Erythroblast (primary cell): ENCODE measurements at regions not wholly inside any gene's neighbourhood (a gene's known extent, or its start where the extent isn't known, plus 50 kb on each side); places are given as distances from the start of the nearest gene placed in this dataset.

Source experiments
- DNase-seq, 2 experiments: peaks; one replicate each; lab custom pipeline; 2025; lab: John Stamatoyannopoulos, UW
- GATA1 ChIP-seq: IDR thresholded peaks from 2 replicates; pipeline ENCODE4 v1.6.1; 2011; ENCODE audit warnings: low read depth, mild to moderate bottlenecking, control low read depth, low read length, moderate library complexity
- POLR2A ChIP-seq: IDR thresholded peaks from 2 replicates; pipeline ENCODE4 v1.6.1; 2011; ENCODE audit warnings: mild to moderate bottlenecking, low read length

GRCh38 chr2:128422571-128422970, 103.9 kb upstream of the HS6ST1 start:
- DNase-seq: no peak
- TF ChIP-seq POLR2A: no peak
- TF ChIP-seq GATA1: no peak

GRCh38 chr2:128423788-128424165, 105.1 kb upstream of the HS6ST1 start:
- no peak for DNase-seq
- TF ChIP-seq GATA1: no peak
- no peak for TF ChIP-seq POLR2A

- DNase-seq: no peak
- TF ChIP-seq POLR2A: no peak
- no peak for TF ChIP-seq GATA1
These were observed 105.9 kb upstream of the HS6ST1 start for GRCh38 chr2:128424406-128425171.

- no peak for DNase-seq
- TF ChIP-seq GATA1: no peak
- TF ChIP-seq POLR2A: no peak
These were observed 106.5 kb upstream of the HS6ST1 start for GRCh38 chr2:128425216-128425615.

- no peak for DNase-seq
- TF ChIP-seq POLR2A (no peak), GATA1 (no peak)
These were observed 107.3 kb upstream of the HS6ST1 start for GRCh38 chr2:128425731-128426620.

- DNase-seq: no peak
- TF ChIP-seq POLR2A (no peak), GATA1 (no peak)
These were observed 108.7 kb upstream of the HS6ST1 start for GRCh38 chr2:128427413-128427755.

GRCh38 chr2:128428415-128428814, 109.7 kb upstream of the HS6ST1 start:
- no peak for DNase-seq

GRCh38 chr2:128432423-128432822, 113.8 kb upstream of the HS6ST1 start:
- TF ChIP-seq POLR2A (no peak), GATA1 (no peak)
- DNase-seq: no peak

More at GRCh38 chr2:128428415-128428814, 109.7 kb upstream of the HS6ST1 start:
- TF ChIP-seq GATA1 (no peak), POLR2A (no peak)

GRCh38 chr2:128433911-128434550, 115.4 kb upstream of the HS6ST1 start:
- no peak for DNase-seq
- TF ChIP-seq POLR2A (no peak), GATA1 (no peak)

- no peak for TF ChIP-seq POLR2A
- no peak for TF ChIP-seq GATA1
- DNase-seq: no peak
These were observed 117.2 kb upstream of the HS6ST1 start for GRCh38 chr2:128435576-128436478.

GRCh38 chr2:128436479-128437203, 118.0 kb upstream of the HS6ST1 start:
- DNase-seq: no peak
- TF ChIP-seq POLR2A (no peak), GATA1 (no peak)

- no peak for DNase-seq
- no peak for TF ChIP-seq POLR2A
- TF ChIP-seq GATA1: no peak
These were observed 118.5 kb upstream of the HS6ST1 start for GRCh38 chr2:128437204-128437565.

- no peak for DNase-seq
- TF ChIP-seq GATA1: no peak
- TF ChIP-seq POLR2A: no peak
These were observed 119.4 kb upstream of the HS6ST1 start for GRCh38 chr2:128438091-128438490.
